CD14-positive monocyte (primary cell): ENCODE measurements at regions not wholly inside any gene's neighbourhood (a gene's known extent, or its start where the extent isn't known, plus 50 kb on each side); places are given as distances from the start of the nearest gene placed in this dataset.

Source experiments
- DNase-seq, 3 donors: peaks; one replicate each; pipeline ENCODE4 v3.0.0-alpha.2; 2011 to 2022
- H2AFZ ChIP-seq: 2 replicates; pipeline ENCODE4 v1.6.0; 2012; ENCODE audit warnings: mild to moderate bottlenecking, low read depth, low read length, inconsistent platforms; ENCODE audit not compliant: insufficient read depth, poor library complexity, severe bottlenecking
- H3K27ac ChIP-seq, 2 donors: 1 replicate in 1 of 2; 2 replicates in 1 of 2; pipeline ENCODE4 v1.5.1; 2012 to 2013; ENCODE audit warnings: low read length in 2 of 2, control low read depth in 1 of 2, inconsistent platforms in 1 of 2, low read depth in 1 of 2, mild to moderate bottlenecking in 1 of 2
- H3K27me3 ChIP-seq, 2 donors: one replicate each; pipeline versions ENCODE4 v1.6.0 to v1.6.1; 2011 to 2013; ENCODE audit warnings: low read length in 2 of 2; ENCODE audit not compliant: control insufficient read depth in 2 of 2, insufficient read depth in 2 of 2
- H3K36me3 ChIP-seq, 2 donors: replicated peaks in 1 of 2; 1 replicate in 1 of 2; 2 replicates in 1 of 2; pipeline versions ENCODE4 v1.5.1 to v1.6.1; 2012 to 2013; ENCODE audit warnings: low read length in 2 of 2, control low read depth in 1 of 2, inconsistent platforms in 1 of 2, mild to moderate bottlenecking in 1 of 2; ENCODE audit not compliant: insufficient read depth in 2 of 2, control insufficient read depth in 1 of 2
- H3K4me1 ChIP-seq, 2 donors: 1 replicate in 1 of 2; 2 replicates in 1 of 2; pipeline versions ENCODE4 v1.5.1 to v1.6.1; 2012 to 2013; ENCODE audit warnings: low read length in 2 of 2, control low read depth in 1 of 2, inconsistent platforms in 1 of 2, mild to moderate bottlenecking in 1 of 2, moderate library complexity in 1 of 2; ENCODE audit not compliant: insufficient read depth in 2 of 2, control insufficient read depth in 1 of 2
- H3K4me2 ChIP-seq: replicated peaks from 2 replicates; pipeline ENCODE3; 2012; ENCODE audit warnings: low read length, moderate library complexity, mild to moderate bottlenecking; ENCODE audit not compliant: poor library complexity, severe bottlenecking; ENCODE audit errors: extremely low read depth
- H3K4me3 ChIP-seq, 3 experiments: fragments of 200-600 bp in 1 of 3; sonication (generic) in 1 of 3; replicated peaks in 1 of 3; 1 replicate in 2 of 3; 2 replicates in 1 of 3; pipeline ENCODE4 v1.5.1; 2011 to 2013; ENCODE audit warnings: low read length in 3 of 3, mild to moderate bottlenecking in 3 of 3, control low read depth in 2 of 3, low read depth in 2 of 3, inconsistent platforms in 1 of 3, moderate library complexity in 1 of 3
- H3K79me2 ChIP-seq: 2 replicates; pipeline ENCODE4 v1.6.0; 2012; ENCODE audit warnings: mild to moderate bottlenecking, control low read depth, inconsistent platforms, low read length, moderate library complexity; ENCODE audit not compliant: insufficient read depth
- H3K9ac ChIP-seq: 2 replicates; pipeline ENCODE4 v1.6.0; 2017; ENCODE audit warnings: low read length, mild to moderate bottlenecking; ENCODE audit not compliant: insufficient read depth, poor library complexity, severe bottlenecking
- H3K9me3 ChIP-seq, 2 donors: replicated peaks in 1 of 2; 1 replicate in 1 of 2; 2 replicates in 1 of 2; pipeline versions ENCODE4 v1.5.1 to v1.6.1; 2012 to 2013; ENCODE audit warnings: low read length in 2 of 2, control low read depth in 1 of 2; ENCODE audit not compliant: control insufficient read depth in 1 of 2, insufficient read depth in 1 of 2
- H4K20me1 ChIP-seq: 2 replicates; pipeline ENCODE4 v1.6.0; 2012; ENCODE audit warnings: mild to moderate bottlenecking, low read length, control low read depth, moderate library complexity; ENCODE audit not compliant: insufficient read depth
- H3K27ac Mint-ChIP-seq, 7 donors: one replicate each; pipeline ENCODE4 v1.8.0; 2020; ENCODE audit warnings: mild to moderate bottlenecking in 7 of 7, mixed read lengths in 7 of 7, moderate library complexity in 6 of 7, inconsistent platforms in 2 of 7
- H3K27me3 Mint-ChIP-seq, 3 donors: one replicate each; pipeline ENCODE4 v1.8.0; 2021 to 2022; ENCODE audit warnings: low read depth in 3 of 3, mild to moderate bottlenecking in 3 of 3, mixed read lengths in 3 of 3, moderate library complexity in 3 of 3, inconsistent platforms in 1 of 3
- H3K36me3 Mint-ChIP-seq, 2 donors: one replicate each; pipeline ENCODE4 v1.8.0; 2020; ENCODE audit warnings: mixed read lengths in 2 of 2, inconsistent platforms in 1 of 2, mild to moderate bottlenecking in 1 of 2
- H3K4me1 Mint-ChIP-seq: one replicate; pipeline ENCODE4 v1.8.0; 2020; ENCODE audit warnings: mild to moderate bottlenecking, mixed read lengths
- H3K4me3 Mint-ChIP-seq, 2 donors: one replicate each; pipeline ENCODE4 v1.8.0; 2020; ENCODE audit warnings: mild to moderate bottlenecking in 2 of 2, mixed read lengths in 2 of 2, moderate library complexity in 1 of 2
- H3K9me3 Mint-ChIP-seq, 7 donors: one replicate each; pipeline ENCODE4 v1.8.0; 2020 to 2022; ENCODE audit warnings: mixed read lengths in 7 of 7, mild to moderate bottlenecking in 6 of 7, moderate library complexity in 6 of 7, inconsistent platforms in 2 of 7
- CTCF ChIP-seq: fragments of 200-600 bp; IDR thresholded peaks from one replicate; pipeline ENCODE4 v1.8.0; 2022; ENCODE audit warnings: antibody characterized with exemption, mild to moderate bottlenecking
- WGBS: methylation state at CpG from one replicate; pipeline ENCODE4 v1.1.5; 2013; ENCODE audit warnings: missing lambda C conversion rate; ENCODE audit not compliant: insufficient coverage; 5-methylcytosine and 5-hydroxymethylcytosine counted together
- intact Hi-C, 2 donors: fragments of 100-400 bp; cut with micrococcal nuclease; formaldehyde crosslinking; loops; one replicate each; pipeline versions ENCODE4 v1.15.0 to v1.15.1; 2023

GRCh38 chr2:57444752-57445430 is 601.7 kb upstream of the VRK2 start:
- WGBS: 0% methylated on average over 1 of the region's 5 CpGs
- Histone ChIP-seq H3K4me1 (peaks cover 19 to 20% of the 10 kb centered on the region in 2 donors), H4K20me1 (no peaks in the 10 kb centered on the region), H2AFZ (no peak overlapping the region), H3K4me3 (no peak overlapping the region), H3K27me3 (no peaks in the 10 kb centered on the region), H3K79me2 (no peaks in the 10 kb centered on the region), H3K36me3 (no peaks in the 10 kb centered on the region), H3K27ac (peak overlapping the region in 1 of 2 donors; percentile 20), H3K4me2 (no peak overlapping the region), H3K9me3 (no peaks in the 10 kb centered on the region), H3K9ac (no peak overlapping the region)
- no peaks in the 10 kb centered on the region for H3K9me3 Mint-ChIP-seq
- peak overlapping the region in 3 of 7 donors; percentile 55 to 91 (median 69) for H3K27ac Mint-ChIP-seq
- H3K4me3 Mint-ChIP-seq: peak overlapping the region in 1 of 2 donors; percentile 16
- no peak for TF ChIP-seq CTCF
- H3K36me3 Mint-ChIP-seq: no peaks in the 10 kb centered on the region
- DNase-seq: peak in 2 of 3 donors; percentile 6 to 58
- intact Hi-C loops: loop anchor here in 1 of 2 donors (5.0 kb wide), 1 partner anchor 47 kb away; no protein-coding TSS in a partner anchor
- H3K27me3 Mint-ChIP-seq: no peaks in the 10 kb centered on the region
- H3K4me1 Mint-ChIP-seq: peaks cover 22% of the 10 kb centered on the region

GRCh38 chr2:57448816-57449215 is 597.8 kb upstream of the VRK2 start:
- no peaks in the 10 kb centered on the region for H3K27me3 Mint-ChIP-seq
- DNase-seq: no peak
- no peak overlapping the region for H3K4me3 Mint-ChIP-seq

More at GRCh38 chr2:57448816-57449215, 597.8 kb upstream of the VRK2 start:
- Histone ChIP-seq H3K36me3 (no peaks in the 10 kb centered on the region), H3K9me3 (no peaks in the 10 kb centered on the region), H3K9ac (no peak overlapping the region), H3K4me3 (no peak overlapping the region), H3K4me2 (no peak overlapping the region), H2AFZ (no peak overlapping the region), H3K79me2 (no peaks in the 10 kb centered on the region), H4K20me1 (no peaks in the 10 kb centered on the region), H3K27me3 (no peaks in the 10 kb centered on the region), H3K4me1 (peaks cover 11 to 12% of the 10 kb centered on the region in 2 donors), H3K27ac (no peak overlapping the region)
- Mint-ChIP-seq H3K36me3 (no peaks in the 10 kb centered on the region), H3K4me1 (peaks cover 14% of the 10 kb centered on the region), H3K27ac (no peak overlapping the region), H3K9me3 (no peaks in the 10 kb centered on the region)
- TF ChIP-seq CTCF: no peak
- intact Hi-C loops: no loop called here
- WGBS: 100% methylated on average over 1 of the region's 3 CpGs
